Activated CD4-positive, alpha-beta T cell treated with anti-CD3 and anti-CD28 coated beads for 1 hour (primary cell): ENCODE measurements at regions not wholly inside any gene's neighbourhood (a gene's known extent, or its start where the extent isn't known, plus 50 kb on each side); places are given as distances from the start of the nearest gene placed in this dataset.

ENCODE experiments used
- DNase-seq: peaks from one replicate; pipeline ENCODE4 v3.0.0-alpha.2; 2020

DNA sequence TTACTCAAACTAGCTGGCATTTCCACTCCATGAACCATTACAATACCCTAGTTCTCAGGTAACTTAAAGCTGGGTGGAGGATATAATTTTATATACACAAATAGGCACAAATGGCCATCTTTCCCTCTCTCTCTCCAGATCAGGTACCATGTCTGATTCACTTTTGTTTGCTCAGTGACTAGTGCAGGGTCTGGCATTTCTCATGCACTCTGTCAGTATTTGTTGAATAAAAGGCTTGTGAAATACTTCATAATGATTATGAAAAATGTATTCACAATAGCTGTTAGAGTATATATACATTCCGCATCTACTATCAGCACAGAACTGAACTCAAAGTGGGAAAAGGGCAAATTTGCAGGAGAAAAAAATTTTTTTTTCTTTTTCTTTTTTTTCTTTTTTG lies 510.2 kb upstream of the USP24 start:
- no peak for DNase-seq

DNA sequence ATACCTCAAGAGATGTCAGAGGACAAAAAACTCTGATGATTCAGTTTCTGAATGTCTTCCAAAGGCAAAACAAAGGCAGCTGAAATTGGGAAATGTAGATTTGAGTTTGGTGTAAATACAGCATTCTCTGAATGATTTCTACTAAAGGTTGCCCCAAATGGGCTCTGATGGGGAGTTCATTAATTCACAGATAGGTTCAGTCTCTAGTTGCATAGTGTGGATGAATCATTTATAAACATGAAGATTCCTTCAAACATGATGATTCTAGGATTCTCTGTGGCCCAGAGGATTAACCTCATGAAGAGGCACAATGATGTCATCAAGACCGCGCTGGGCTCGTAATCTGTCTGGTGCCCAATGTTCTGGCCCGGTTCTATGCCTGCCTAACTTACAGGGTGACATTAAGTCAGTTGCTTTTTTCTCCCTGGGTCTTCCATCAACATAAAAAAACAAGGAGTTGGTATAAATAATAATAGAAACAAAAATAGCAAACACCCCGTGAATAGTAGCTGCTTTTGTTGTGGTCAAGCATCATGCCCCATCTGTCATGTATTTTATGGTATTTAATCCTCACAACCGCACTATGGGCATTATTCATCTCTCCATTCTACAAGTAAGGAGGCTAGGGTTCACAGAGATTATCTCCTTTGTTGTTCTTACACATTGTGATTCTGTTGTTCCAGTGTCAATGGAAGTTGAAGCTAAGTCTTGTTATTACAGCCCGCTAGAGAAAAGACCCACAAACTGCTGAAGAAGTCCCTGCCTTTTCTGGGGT lies 509.6 kb upstream of the USP24 start:
- no peak for DNase-seq

DNA sequence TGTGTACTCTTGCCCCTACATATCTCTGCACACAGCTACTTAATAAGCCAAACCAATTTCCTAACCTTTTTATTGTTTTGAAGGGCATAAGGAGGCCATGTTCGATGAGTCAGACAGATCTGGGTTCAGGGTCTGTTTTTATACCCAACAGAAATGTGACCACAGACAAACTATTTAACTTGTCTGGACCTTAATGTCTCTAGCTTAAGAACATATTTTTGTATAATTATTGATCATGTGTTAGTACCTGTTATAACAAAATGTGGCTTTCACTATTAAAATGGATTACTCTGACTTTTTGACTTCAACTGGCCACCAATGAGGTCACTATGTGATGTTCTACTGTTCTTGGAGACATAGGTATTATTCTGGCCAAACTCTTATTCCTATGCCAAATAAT lies 507.8 kb upstream of the USP24 start:
- no peak for DNase-seq

DNA sequence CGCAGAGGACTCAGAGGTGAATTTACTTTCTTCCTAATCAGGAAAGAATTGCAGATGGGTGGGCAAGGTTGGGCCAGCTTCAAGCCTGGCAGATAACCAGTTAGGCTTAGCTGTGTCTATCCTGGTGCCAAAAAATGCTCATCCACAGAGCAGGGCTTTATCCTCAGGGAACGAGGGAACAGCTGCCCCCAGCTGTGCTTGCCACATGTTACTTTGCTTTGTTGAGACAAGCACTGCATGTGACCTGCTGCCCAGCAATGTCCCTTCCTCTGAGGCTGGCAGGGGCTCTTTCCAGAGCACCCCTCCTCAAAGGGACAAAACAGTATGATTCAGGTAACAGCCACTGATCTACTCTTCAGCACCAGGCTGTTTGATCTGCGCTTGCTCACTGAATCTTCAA lies 505.1 kb upstream of the USP24 start:
- DNase-seq, result no peak

DNA sequence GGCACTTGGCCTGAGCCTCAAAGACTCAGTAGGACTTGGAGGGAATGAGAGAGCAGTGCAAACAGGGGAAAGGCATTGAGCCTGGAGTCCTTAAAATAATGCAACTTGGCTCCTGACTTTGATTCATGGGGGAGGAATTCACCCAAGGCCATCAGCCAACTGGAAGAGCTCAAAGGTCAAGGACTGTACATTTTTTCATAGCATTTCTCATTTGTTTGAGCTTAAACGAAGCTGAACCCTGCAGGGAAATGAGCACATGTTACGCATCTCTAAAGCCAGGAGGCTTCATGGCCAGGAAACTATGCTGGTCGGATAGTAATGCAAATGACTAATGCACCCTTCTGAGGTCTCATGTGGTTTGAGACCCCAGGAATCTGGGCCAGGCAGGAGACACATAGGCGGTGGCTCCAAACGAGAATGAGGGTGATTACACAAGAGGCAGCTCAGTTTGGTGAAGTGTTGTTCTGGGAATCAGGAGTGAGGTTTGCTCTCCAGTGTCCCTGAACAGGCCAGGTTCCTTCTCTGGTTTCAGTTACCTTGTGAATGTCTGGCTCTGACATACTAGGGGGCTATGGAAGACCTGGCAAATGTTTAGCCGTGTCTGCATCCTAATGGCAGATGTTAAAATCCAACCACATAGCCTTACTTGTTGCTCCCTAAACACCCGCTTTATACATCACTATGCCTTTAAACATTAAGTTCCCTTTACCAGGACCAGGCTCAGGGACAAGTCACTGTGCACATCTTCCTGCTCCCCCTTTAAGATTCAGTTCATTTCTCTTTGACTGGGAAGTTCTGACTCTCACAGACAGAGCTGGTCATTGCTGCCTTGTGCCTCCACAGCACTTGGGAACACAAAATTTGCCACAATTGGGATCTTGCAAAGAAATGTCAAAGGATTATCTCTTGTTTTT lies 503.9 kb upstream of the USP24 start:
- DNase-seq, result no peak

DNA sequence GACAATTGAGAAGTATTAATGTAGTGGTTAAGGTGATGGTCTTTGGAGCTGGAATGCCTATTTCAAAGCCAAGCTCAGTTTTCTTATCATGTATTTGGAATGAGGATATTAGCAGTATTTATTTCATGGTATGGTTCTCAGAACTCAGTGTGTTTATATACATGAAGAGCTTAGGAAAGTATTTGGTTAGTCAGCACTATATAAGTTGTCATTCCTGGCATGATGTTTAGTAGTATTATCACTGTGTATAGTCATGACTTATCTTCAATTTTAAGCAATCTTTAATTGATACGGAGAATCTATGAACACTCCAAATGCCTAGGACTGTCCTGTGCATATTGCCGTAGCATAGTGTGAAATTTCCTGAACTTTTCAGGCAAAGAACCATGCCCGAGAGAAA lies 501.9 kb upstream of the USP24 start:
- no peak for DNase-seq

DNA sequence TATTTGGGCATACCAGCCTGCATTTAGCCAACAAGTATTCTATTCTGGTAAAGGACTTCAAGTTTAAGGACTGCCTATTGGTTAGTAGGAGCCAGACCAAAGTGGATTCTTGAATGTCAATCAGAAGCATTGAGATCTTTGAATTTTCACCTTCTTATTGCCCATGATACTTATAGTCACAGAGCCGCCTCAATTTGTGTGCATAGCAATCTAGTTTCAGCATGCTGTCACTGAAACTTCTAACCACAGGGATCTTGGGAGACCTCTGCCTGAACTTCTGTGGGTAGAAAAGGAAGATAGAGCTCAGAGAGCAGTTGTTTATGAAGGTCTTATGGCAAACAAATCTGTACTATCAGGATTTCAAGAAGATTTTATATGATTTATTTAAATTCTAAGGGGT lies 501.4 kb upstream of the USP24 start:
- DNase-seq, result no peak

DNA sequence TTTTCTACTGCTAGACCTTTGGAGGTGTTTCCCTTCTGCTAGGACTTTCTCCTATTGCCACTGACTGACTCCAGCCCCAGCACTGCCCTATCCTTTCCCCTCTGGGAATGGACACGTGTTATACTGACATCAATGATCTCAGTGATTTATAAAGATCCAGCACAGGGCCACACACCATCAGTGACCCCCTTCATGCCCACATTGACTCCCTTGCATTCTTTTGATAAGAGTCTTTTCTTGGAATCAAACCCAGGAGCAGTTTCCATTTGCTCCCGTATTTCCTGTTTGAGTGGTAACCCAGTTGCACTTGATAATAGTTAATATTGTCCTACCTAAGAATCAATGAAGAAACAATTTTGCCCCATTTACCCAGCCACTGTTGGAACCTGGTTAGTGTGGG lies 501.0 kb upstream of the USP24 start:
- DNase-seq, result no peak

DNA sequence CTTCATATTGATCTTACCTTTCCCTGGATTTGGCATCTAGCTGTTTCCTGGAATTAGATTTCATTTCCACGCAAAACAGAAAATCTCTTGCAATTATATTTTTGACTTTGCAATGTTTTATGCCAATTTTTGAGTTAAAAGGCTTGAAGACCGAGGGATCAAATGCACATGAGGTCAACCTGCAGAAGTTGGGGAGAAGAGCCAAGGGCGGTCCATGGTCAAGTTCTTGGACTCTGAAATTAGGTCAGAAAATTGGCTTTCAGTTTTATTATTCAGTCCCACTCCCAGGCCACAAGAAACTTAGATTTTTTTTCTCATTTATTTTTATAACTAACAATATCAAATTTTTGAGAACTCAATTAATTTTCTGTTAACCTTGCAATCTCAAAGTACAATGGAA lies 499.1 kb upstream of the USP24 start:
- DNase-seq, result no peak

DNA sequence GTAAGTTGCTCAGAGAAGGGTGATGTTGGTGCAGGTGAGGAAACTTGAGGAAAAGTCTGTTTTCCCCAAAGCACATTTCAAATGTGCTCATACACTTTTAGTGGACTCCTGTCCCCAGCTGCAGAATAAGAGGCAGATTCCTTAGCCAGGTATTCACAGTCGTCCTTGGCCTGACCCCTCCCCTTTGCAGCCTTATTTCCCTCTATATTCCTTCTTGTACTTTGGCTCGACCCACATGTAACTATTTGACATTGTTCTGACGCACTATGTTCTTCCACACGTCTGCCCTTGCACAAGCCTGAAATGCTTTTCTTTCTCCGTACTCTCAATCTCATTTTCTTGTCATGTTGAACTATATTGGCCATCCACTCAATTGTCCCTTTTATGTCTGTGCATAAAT lies 498.4 kb upstream of the USP24 start:
- no peak for DNase-seq

DNA sequence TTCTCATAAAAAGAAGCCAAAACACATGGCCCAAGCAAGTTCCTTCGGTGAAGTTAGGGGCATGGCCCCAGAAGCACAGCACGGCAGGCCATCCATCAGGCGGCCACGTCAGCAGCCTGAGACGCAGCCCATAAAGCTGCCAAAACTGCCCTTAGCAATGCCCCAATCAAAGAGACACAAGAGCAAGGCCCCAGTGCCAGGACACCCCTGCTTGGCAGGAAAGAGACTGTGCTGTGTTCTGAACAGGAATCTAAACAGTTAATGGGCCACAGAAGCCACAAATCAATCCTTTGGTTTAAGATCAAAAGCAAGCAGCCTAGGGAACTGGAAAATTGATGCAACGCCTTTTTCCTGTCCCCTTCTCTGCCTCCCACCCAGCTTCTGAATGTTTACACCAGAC lies 497.0 kb upstream of the USP24 start:
- no peak for DNase-seq

DNA sequence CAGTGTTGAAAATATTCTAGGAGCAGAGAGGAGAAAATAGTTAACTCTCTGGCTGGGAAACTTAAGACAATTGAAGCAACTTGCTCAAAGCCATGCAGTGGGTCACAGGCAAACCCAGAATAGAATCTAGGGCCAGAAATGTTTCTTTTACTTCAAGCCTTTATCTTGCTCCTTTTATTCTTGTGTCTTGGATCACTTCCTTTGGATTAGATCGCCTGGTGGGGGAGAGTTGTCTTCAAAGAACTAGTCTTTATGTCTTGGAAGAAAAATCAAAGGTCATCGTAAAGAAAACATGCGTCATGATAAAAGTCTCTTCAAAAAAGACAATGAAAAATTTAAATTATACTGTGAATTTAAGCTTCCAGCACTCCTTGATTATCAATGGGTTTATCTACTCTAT lies 493.6 kb upstream of the USP24 start:
- no peak for DNase-seq

DNA sequence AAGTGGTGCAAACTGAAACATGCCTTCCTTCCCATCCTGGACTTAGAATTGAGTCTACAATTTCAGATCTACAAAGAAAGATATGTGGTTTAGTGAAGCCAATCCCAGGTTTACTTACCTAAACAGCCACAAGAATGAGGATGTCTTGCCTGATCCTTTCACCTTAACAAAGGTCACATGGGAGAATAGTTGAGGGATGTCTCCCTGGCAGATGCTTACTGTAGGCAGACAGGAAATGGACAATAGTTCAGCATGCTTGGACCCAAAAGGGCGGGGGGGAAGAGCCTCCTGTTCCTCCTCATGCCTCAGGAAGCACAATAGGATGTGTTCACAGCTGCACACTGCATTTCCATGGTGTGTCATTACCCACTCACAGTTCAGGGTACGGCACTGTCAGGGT lies 492.7 kb upstream of the USP24 start:
- no peak for DNase-seq

DNA sequence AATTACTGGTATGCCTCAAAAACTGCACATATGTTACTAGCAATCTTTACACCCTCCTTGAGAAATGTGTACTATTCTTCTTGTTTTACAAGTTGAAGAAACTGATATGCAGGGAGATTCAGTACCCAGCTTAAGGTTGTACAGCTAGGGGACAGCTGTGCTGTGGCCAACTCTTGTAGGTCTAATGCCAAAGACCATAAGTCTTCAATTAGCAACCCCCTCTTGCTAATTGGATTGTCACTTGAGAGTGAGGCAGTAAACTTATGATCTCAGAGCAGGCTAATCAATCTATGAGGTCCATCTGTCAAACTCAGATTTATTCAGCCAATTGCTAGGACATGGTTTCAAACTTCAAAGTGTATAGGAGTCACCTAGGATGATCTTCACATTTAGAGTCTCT lies 492.0 kb upstream of the USP24 start:
- no peak for DNase-seq

DNA sequence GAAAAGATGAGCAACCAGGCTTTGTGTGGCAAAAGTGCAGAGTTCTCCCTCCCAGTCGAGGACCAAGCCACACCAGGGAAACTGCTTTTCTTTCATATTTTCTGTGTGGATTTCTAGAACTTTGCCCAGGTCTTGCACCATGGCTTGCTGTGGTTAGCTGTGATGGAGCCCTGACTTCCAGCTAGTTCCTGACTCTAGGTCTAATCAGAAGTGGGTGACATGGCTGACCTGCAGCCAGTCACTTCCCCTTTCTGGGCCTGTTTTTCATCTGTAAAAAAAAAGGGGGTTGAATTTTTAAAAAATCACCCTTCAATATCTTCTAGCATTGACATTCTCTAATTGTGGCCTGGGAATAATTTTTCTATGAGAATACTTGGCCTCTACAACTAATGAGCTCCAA lies 491.2 kb upstream of the USP24 start:
- DNase-seq, result no peak

DNA sequence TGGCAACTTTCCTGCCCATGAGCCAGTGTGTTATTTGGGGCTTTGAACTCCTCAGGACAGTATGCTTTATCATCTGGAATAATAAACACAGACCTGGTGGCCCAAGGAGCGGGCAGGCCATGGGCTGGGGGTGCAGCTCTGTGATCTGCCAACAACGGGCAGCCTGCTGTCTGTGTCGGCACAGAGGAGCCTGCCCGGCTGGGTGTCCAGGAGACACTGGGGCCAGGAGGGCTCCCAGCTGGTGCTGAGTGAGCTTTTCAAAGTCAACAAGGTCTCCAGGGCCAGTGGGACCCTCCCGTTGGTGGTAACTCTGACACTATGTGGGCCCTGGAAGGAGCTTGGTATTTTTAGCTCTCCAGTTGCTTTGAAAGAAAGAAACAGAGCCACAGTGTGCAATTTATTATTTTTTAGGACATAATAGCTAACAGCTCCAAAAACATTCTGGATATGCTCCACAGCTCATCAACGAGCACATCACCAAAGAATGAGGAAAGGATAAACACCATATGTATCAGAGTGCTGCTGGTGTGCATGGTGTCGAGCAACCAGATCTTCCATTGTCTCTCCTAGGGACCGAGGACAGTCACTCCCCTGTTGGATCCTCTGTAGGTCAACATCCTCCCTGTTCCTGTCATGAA lies 488.7 kb upstream of the USP24 start:
- no peak for DNase-seq

DNA sequence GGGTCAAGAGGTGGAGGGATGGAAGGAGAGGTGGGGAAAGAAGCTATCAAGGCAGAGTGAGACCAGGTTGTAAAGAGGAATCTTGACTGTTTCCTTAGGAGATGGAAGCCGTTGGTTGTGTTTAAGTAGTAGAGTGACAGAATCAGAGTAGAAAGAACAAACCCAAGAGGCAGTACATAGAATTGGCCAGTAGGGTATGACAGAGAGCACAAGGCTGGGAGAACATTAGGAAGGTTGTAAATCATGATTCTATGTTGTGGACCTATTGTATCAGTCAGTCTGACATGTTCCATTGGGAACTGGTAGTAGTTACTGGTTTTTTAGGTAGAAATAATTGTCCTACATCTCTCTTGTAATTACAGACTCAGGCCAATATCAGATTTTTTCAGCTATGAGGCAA lies 486.9 kb upstream of the USP24 start:
- no peak for DNase-seq

DNA sequence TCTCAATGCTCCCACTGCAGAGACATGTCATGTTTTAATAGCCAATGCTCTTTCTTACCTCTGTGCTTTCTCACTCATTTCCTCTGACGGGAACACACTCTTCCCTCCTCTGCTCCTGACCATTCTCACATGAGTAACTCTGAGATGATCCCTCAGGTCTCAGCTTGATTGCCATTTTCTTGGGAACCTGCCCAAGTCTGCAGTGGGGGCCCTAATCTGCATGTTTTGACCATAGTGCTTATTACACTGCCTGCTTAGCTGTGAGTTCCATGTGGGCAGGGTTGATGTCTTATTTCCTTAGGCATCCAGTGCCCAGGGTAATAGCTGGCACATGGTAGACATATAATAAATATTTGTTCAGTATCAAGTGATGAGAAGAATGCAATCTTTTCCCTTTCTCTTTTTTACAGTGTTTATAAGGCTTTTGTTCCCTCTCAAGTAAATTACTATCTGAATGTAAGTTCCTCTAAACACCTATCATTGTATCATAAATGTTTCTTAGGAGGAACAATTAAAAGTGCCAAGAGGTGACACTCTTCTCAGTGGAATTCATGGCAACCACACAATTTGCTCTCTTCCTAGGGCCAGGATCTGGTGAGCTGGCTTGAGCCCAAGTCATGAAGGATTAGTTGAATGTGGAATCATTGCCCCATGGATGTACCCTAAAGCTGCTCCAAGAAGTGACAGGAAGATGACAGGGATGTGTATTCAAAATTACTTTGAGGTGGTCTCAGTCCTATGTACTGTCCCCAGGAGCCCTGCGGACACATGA lies 485.4 kb upstream of the USP24 start:
- DNase-seq, result no peak

DNA sequence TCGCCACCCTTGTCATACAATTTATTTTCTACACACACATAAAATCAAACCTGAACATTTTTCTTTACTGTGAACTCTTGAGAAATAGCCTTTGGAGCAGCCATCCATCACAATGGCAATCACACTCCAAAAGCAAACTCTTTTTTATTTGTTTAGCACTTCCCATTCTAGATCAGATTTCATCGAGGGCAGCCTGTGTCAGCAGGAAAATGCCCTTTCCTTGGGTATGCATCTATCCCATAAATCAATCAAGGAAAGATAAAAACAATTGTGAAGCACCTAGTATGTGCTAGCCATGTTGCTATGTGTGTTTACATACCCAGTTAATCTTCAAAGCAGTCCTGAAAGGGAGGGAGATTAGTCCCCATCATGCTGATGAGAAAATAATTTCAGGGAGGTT lies 484.1 kb upstream of the USP24 start:
- DNase-seq, result no peak

DNA sequence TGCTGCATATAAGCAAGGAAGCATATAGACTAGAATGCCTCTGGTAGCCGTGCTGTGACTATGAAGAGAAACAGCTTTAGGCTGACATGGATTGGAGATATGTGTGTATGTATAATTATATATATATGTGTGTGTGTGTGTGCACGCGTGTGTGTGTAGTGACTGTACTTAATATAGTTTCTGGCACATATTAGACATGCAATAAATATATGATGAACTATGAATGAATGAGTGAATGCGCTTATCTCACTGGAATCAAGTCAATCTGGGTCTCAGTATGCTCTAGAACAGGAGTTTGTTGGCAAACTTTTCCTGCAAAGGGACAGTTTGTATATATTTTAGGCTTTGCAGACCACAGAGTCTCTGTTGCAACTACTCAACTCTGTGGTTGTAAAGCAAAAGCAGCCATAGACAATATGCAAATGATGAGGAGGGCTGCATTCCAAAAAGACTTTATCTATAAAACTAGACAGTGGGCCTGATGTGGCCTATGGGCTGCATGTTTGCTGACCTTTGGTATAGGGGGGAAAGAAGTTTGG lies 482.9 kb upstream of the USP24 start:
- no peak for DNase-seq

DNA sequence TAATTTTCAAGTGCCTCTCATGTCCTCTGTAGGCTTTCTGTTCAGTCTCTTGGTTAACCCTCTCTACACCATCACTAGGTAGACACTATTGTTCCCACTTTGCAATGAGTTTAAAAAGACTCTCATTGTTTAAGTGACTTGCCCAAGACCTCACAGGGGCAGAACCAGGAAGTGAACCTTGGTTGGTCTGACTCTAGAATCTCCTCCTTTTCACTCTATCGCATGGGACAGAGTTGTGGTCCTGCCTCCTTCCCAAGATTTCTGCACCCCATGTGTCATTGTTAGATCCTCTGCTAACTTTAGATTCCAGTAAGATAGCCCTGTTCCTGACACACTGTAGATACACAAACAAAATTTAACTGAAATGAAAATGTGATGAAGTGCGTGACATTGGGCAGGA lies 481.7 kb upstream of the USP24 start:
- no peak for DNase-seq

DNA sequence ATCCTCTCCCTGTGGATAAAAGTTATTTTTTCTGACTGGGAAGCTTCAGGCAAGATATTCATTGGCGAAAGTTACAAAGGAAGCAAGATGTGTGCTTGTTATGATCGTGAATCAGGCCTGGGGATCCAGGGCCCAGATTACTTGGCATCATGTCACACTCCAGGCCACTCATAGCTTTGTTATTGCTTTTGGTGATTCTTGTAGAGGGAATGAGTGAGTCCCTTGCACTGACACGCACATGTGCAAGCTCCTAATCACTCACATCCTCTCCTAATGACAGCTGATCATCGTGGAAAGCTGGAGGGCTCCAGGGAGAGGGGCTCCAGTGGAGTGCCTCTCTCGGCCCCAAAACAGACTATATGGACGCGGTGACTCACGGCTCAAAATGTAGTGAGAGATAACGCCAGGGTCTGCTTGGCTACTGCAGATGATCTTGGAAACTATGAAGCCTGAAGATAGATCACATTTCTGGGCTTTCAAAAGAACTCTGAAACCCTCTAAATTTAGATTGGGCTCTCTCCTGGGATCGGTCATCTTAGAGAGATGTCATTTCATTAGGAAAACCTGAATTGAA lies 481.1 kb upstream of the USP24 start:
- DNase-seq, result no peak

DNA sequence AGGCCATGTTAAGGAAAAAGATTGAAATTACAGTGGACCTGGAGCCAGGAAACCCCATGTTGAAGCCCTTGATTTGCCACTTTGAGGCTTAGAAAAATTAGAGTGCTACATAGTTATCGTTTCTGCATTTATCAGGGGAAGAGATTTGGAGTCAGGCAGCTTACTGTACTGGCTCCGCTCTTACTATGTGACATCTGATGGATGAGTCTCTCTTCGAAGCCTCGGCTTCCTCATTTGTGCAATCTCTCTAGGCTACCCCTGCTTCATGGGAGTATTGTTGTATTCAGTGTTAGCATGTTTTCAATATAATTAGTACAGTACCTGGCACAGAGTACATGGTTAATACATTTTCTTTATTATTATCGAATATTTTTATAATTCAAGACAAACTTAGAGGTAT lies 480.4 kb upstream of the USP24 start:
- DNase-seq, result no peak
